KOPT-K1 (cell line): ENCODE measurements at regions not wholly inside any gene's neighbourhood (a gene's known extent, or its start where the extent isn't known, plus 50 kb on each side); places are given as distances from the start of the nearest gene placed in this dataset.
"Not testable (repeated sequence)": the region's sequence is repeated elsewhere in the genome, so short reads cannot be mapped to it uniquely, and the experiment has no call there.

Source experiments
- H3K27ac ChIP-seq: fragments of 200-600 bp; sonication (generic); 2 replicates; pipeline ENCODE4 v1.5.1; 2016; ENCODE audit warnings: antibody characterized with exemption, mild to moderate bottlenecking, low read depth, low read length; ENCODE audit not compliant: poor library complexity, severe bottlenecking
- H3K36me3 ChIP-seq: fragments of 200-600 bp; sonication (generic); 2 replicates; pipeline ENCODE4 v1.5.1; 2017; ENCODE audit warnings: antibody characterized with exemption, mild to moderate bottlenecking, low read length, moderate library complexity; ENCODE audit not compliant: insufficient read depth
- H3K9me3 ChIP-seq: fragments of 200-600 bp; sonication (generic); 2 replicates; pipeline ENCODE4 v1.5.1; 2017; ENCODE audit warnings: antibody characterized with exemption, low read length, mild to moderate bottlenecking; ENCODE audit not compliant: insufficient read depth, poor library complexity, severe bottlenecking

DNA sequence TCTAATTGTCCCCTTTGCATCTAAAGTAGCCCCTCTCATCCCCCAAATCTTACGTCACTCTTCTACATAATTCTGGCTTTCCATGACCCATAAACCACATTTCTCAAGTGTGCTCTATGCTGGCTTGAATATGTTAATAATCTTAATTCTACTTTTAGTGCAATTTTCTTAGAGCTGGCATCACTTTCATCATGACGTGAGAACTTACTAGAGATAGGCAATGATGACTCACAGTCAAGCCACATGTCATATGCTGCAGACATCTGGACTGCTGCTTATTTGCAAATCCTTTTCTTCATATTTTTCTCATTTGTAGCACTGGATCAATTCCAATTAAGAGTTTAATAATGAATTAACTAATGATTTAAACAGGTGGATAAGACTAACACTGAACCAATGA lies 260.7 kb upstream of the PRKCQ start:
- no peak overlapping the region for H3K27ac ChIP-seq
- no peaks in the 10 kb centered on the region for H3K36me3 ChIP-seq
- H3K9me3 ChIP-seq = no peaks in the 10 kb centered on the region

- Histone ChIP-seq H3K27ac (no peak overlapping the region), H3K9me3 (no peaks in the 10 kb centered on the region), H3K36me3 (no peaks in the 10 kb centered on the region)
Measured at GRCh38 chr10:6840201-6840691, 260.2 kb upstream of the PRKCQ start.

DNA sequence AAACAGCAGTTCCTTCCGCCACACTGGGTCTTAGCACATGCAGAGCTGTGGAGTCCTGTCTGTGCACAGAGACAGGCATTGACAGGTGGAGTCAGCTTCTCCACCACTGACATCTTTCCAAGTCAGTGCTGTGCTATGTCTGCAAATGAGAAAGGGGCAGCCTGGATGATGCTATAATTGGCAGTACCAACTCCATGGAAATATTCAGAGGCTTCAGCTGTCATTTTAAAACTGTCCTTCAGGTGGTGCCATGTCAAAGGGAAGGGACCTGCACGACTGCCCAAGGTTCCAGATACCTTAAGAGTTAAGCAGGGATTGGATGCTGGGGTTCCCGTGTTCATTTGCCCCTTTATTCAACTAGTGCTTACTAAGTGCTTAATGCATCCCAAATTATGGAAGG lies 258.0 kb upstream of the PRKCQ start:
- no peaks in the 10 kb centered on the region for H3K36me3 ChIP-seq

DNA sequence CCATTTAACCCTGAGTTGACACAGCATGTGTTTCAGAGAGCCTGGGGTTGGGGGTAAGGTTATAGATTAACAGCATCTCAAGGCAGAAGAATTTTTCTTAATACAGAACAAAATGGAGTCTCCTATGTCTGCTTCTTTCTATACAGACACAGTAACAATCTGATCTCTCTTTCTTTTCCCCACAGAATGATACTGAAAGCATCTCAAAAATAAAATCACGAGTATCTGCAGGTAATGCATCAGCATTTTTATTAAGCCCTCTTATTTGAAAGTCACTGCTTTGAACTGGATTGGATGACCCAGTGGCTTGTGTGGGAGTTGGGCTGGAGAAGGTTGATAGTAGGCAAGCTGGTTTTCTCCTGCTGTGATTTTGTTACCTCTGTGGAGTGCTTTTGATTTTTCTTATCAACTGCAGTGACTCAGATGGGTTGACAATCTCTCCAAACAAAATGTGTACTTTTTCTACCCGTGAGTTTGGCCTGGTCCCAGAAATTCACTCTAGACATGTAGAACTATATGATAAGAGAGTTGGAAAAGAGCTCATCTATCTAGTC lies 253.5 kb upstream of the PRKCQ start:
- Histone ChIP-seq H3K36me3 (no peaks in the 10 kb centered on the region), H3K27ac (no peak overlapping the region), H3K9me3 (no peaks in the 10 kb centered on the region)

More for the DNA sequence above, 258.0 kb upstream of the PRKCQ start:
- no peak overlapping the region for H3K27ac ChIP-seq
- H3K9me3 ChIP-seq = no peaks in the 10 kb centered on the region

DNA sequence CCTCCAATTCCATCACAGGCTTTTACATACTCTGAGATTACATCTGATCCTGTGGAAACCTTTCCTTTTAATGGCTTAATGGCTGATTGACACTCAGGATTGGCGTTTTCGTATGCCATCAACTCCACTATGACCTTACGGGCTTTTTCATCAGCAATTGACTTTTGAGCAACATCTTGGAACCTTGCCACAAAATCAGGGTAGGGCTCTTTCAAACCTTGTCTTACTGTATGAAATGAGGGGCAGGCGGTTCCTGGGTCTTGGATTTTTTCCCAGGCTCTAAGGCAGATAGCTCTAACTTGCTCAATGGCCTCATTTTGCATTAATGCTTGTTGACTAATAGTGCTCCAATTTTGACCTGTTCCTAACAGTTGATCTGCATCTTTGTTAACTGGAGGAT lies 250.9 kb upstream of the PRKCQ start:
- not testable (repeated sequence) for H3K9me3 ChIP-seq, H3K36me3 ChIP-seq, H3K27ac ChIP-seq

DNA sequence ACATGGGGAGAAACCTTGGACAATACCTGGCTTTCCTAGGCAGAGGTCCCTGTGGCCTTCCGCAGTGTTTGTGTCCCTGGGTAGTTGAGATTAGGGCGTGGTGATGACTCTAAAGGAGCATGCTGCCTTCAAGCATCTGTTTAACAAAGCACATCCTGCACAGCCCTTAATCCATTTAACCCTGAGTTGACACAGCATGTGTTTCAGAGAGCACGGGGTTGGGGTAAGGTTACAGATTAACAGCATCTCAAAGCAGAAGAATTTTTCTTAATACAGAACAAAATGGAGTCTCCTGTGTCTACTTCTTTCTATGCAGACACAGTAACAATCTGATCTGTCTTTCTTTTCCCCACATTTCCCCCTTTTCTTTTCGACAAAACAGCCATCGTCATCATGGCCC lies 244.7 kb upstream of the PRKCQ start:
- H3K9me3 ChIP-seq, H3K27ac ChIP-seq, H3K36me3 ChIP-seq: not testable (repeated sequence)

DNA sequence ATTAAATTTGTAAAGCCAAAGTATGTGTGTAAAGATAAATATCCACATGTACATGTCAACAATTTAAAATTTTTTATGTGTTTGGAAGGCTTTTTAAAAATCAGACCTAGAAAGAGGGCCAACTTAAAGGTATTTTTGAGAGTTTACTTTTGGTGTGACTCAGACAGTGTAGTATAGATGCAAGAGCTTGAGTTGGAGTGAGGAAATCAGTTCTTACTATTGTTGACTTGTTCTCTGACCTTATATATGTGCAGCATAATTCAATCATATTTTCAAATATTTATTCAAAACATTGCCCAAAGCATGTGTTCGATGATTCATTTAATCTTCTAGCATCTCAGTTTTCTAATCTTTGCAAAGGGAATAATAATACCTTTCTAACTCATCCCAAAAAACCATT lies 243.7 kb upstream of the PRKCQ start:
- H3K9me3 ChIP-seq = no peaks in the 10 kb centered on the region
- H3K27ac ChIP-seq = no peak overlapping the region
- no peaks in the 10 kb centered on the region for H3K36me3 ChIP-seq

GRCh38 chr10:6819301-6819700 lies 239.2 kb upstream of the PRKCQ start:
- H3K27ac ChIP-seq = no peak overlapping the region
- H3K9me3 ChIP-seq = no peaks in the 10 kb centered on the region
- no peaks in the 10 kb centered on the region for H3K36me3 ChIP-seq

GRCh38 chr10:6817770-6818169 lies 237.7 kb upstream of the PRKCQ start:
- Histone ChIP-seq H3K27ac (no peak overlapping the region), H3K36me3 (no peaks in the 10 kb centered on the region), H3K9me3 (no peaks in the 10 kb centered on the region)

GRCh38 chr10:6815346-6815745 lies 235.3 kb upstream of the PRKCQ start:
- Histone ChIP-seq H3K9me3 (no peaks in the 10 kb centered on the region), H3K27ac (no peak overlapping the region), H3K36me3 (no peaks in the 10 kb centered on the region)

DNA sequence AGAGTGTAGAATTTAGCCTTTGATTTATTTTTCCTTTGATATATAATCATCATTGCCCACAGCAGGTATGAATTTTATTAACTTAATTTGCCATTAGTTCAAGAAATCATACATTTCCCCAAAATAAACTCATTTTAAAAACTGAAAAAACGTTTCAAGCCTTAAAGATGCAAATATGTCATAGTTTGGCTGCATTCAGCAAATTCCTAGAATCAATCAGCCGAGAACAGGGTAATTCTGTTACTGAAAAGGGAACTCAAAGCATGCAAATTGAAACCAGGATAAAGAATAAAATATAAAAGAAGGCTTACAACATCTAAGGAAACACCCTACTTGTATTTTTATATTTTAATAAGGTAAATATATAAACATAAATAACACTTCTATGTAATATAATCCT lies 233.8 kb upstream of the PRKCQ start:
- Histone ChIP-seq H3K27ac (no peak overlapping the region), H3K36me3 (no peaks in the 10 kb centered on the region), H3K9me3 (no peaks in the 10 kb centered on the region)

DNA sequence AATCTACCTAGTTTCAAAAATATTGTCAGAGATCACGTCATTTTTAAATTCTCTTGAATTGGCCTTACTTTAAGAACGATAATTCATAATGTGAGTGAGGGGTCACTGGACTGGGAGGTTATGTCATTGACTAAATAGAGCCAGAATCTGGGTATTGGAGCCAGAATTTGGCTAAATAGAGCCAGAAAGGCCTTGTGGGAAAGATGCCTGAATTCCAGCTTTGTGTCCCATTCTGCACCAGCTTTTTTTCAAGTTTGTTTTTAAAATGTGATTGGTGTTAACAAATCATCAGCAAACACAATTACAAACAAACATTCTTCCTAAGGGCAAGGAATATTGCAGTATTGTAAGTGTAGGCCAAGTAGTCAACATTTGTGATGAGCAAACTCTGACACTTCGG lies 233.2 kb upstream of the PRKCQ start:
- H3K9me3 ChIP-seq = no peaks in the 10 kb centered on the region
- no peak overlapping the region for H3K27ac ChIP-seq

DNA sequence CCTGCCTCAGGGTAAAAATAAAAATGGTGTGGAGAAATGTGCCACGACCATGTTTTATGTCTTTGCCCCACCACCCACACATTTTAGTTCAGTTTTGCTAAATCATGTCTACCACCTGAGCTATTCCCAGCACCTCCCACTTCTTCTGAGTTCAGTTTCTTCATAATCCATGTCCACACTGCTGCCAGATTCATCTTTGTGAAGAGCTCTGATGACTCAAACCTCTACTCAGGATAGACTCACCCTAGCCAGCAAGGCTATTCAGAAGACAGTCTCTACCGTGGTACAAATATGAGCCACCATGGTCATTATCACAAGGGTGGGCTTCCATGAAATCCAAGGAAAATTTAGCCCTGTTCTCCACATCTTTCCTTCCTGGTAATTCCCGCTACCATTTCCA lies 231.1 kb upstream of the PRKCQ start:
- Histone ChIP-seq H3K36me3 (no peaks in the 10 kb centered on the region), H3K27ac (no peak overlapping the region), H3K9me3 (no peaks in the 10 kb centered on the region)

More for the DNA sequence above, 233.2 kb upstream of the PRKCQ start:
- no peaks in the 10 kb centered on the region for H3K36me3 ChIP-seq

DNA sequence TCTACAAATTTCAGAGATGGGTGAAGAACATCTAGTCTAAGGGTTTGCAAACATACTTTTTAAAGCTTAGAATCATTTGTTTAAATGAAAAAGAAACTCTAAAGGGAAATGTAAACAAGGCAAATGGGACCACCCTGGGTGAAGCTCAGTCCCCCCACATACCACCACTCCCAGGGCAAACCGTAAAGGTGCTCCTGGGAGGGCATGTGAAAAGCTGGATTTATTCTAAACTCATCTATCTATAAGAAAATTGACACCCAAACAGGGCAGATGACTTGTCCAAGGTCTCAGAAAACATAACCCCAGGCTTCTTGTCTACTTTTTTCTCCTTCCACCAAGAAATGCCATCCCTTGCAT lies 223.3 kb upstream of the PRKCQ start:
- Histone ChIP-seq H3K27ac (no peak overlapping the region), H3K9me3 (no peaks in the 10 kb centered on the region), H3K36me3 (no peaks in the 10 kb centered on the region)

- no peaks in the 10 kb centered on the region for H3K9me3 ChIP-seq
- no peak overlapping the region for H3K27ac ChIP-seq
- no peaks in the 10 kb centered on the region for H3K36me3 ChIP-seq
Measured at GRCh38 chr10:6802759-6803426, 222.8 kb upstream of the PRKCQ start.

DNA sequence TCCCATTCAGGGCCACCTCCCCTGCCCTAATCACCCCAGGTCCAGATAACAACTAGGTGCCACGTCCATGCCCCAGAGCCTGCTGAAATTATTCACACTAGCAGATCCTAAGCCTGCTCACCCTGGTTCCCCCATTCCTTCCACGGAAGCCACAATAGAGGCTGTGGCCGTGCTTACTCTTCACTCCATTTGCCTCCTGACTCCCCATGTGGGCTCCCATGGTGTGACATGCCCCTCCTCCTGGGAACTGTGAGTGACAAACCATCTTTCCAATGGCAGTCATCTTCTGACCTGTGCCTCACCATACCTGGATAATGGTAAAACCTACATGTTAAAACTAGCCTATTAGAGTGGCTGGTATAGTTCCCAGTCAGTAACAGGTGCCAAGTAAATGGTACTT lies 216.2 kb upstream of the PRKCQ start:
- Histone ChIP-seq H3K36me3 (no peaks in the 10 kb centered on the region), H3K27ac (no peak overlapping the region), H3K9me3 (no peaks in the 10 kb centered on the region)
